Suppressor macrophage (primary cell): ENCODE measurements at regions not wholly inside any gene's neighbourhood (a gene's known extent, or its start where the extent isn't known, plus 50 kb on each side); places are given as distances from the start of the nearest gene placed in this dataset.
"Not testable (repeated sequence)": the region's sequence is repeated elsewhere in the genome, so short reads cannot be mapped to it uniquely, and the experiment has no call there.

ENCODE experiments used
- DNase-seq, 4 experiments: peaks; one replicate each; pipeline ENCODE4 v3.0.0-alpha.2; 2020 to 2022

DNA sequence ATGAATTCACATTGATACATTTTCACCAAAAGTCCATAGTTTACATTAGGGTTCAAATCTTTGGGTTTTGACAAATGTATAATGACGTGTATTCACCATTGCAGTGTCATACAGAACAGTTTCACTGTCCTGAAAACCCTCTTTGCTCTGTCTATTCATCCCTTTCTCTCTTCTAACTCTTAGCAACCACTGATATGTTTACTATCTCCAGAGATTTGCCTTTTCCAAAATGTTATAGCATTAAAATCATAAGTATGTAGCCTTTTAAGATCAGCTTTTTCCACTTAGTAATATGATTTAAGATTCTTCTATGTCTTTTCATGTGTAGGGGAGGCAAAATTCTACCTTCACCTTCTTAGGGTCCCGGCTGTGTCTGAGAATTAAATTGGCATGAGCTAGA, 203.8 kb downstream of the TPRG1 start:
- no peak for DNase-seq

DNA sequence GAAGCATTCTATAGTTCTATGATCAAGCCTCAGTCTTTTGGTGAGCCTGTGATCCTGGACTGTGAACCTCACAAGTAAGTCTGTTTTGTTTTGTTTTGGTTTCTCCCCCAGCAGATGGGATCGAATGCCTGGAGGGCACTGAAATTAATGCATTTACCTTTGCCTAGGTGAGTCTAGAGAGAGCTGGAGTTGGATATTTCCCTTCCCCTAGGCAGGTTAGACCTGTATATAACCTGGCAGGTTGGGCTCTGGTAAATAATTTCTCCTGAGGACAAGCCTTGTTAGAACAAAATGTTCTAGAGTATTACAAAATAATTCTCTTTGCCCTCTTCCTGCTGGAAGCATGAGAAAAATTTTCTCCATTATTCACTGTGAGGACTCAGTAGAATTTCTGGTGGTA, 211.9 kb downstream of the TPRG1 start:
- DNase-seq, result no peak

DNA sequence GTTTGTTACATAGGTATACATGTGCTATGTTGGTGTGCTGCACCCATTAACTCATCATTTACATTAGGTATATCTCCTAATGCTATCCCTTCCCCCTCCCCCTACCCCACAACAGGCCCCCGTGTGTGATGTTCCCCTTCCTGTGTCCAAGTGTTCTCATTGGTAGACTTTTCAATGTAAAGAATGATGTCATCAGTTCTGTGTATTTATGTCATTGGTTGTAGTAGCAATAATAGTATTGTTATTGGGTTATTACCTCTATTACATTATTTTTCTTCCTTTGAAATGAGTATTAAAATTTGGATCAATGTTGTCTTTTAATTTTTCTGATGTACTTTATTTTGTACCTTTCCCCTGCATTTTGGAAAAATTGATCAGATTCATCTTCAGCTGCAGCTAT, 214.1 kb downstream of the TPRG1 start:
- not testable (repeated sequence) for DNase-seq

DNA sequence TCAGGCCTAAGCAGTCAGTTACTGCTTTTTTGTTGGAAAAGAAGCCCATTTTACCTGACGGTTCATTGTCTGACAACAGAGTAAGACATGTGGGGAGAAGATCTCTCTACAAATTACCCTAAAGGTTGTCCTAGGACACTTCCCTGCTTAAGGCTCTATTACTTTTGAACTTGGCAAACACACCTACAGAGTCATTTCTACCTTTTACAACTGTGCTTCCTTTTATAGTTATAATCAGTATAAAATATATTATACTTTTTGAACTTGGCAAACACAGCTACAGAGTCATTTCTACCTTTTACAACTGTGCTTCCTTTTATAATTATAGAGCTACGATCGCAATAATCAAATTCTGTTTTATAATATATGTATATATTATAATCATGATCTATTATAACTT, 215.0 kb downstream of the TPRG1 start:
- no peak for DNase-seq

DNA sequence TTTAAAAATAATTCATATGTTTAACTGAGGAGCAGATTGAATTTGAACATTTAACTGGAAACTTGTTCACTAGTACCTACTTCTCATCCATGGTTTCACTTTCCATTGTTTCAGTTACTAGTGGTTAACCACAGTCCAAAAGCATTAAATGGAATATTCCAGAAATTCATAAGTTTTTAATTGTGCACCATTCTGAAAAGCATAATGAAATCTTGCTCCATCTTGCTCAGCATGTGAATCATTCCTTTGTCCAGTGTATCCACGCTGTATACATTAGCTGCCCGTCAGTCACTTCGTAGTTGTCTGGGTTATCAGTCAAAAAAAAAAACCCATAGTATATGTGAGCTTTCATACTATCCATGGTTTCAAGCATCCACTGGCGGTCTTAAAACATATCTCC, 217.6 kb downstream of the TPRG1 start:
- peak in 1 of 4 experiments; percentile 4 for DNase-seq

DNA sequence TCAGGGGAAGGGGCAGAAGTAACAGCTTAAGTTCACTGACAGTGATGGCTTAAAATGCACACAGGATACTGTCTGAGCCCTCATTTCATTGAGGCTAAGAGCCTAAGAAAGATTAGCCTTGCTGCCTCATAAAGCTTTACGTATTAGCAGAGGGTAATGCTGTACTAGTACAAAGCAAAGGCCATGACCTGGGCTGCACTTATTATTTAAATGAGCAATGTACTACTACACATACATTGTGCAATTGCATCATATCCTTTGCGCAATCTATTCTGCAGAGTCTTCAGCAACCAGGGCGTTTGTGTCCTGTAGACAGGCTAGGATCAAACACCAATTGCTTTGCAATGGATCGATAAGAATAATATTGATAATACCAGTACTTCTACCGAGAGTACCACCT, 221.8 kb downstream of the TPRG1 start:
- DNase-seq, result peak; percentile 36 to 78 (median 72)

DNA sequence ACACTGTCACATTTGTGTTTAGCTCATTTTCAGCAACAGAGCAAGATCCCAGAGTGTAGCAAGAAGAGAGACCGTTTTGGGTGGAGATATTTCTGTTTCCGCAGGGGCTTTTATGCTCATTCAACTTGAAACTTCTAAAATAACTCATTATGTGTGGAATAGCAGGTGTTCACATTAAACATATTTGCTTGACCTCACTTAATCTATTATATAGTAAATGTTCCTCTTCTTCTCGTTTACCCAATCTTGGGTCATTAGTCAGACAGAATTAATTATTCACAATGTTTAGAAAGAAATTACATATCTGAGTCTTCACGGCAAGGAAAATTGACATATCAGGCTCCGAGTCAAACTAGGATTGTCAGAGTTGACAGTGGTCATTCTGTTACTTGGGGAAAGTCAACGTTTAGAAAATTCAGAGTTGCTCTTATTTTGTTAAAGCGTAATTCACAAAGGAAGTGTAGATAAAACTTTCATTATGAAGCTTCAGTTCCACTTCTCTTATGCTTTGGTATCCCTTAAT, 222.9 kb downstream of the TPRG1 start:
- DNase-seq, result no peak

DNA sequence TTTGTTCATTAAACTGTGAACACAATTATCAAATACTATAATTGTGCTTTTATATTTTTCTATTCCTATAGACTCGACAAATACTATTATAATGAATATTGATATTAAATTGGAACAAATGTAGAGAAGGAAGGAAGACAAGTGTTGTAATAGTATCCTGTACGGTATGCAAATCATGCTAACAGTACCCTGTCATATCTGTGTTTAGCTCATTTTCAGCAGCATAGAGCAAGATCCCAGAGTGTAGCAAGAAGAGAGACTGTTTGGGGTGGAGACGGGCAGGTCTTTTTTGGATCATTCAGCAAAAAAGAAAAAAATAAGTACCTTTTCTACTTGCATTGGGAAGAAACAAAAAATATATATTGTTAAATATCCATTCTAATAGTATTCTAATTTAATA, 224.1 kb downstream of the TPRG1 start:
- peak in 1 of 4 experiments; percentile 1 for DNase-seq

DNA sequence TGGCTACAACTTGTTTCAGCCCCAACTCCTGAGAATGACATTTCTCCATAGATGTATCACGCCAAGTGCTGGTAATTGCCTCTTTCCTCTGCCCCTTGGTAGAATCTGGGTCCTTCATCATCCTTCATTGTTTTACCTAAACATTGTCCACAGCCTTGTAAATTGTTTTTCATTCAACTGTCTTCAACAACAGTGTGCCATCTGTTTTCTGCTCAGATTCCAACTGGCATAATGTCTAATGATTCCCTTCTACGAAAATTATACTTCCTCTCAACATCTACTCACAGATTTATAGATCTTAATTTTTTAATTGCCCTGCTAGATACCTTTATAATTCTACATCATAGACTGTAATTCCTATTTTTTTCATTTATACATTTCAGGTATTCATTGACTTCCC, 226.9 kb downstream of the TPRG1 start:
- no peak for DNase-seq

DNA sequence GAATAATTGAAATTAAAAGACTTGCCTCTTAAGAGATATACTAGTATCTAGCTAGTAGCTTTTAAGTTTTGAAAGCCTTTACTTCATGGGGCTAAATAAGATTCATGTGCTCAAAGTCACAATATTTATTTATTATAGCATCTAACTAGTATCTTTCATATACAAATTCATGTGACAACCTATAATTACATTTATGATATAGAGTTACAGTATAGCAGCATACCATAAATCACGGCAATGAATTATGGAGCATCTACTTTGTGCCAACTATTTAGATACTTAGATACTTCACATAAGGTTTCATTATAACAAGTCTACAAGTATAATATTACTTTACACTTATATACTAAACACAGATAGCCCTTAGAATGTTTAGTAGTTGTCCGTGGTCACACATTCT, 229.4 kb downstream of the TPRG1 start:
- DNase-seq, result no peak

DNA sequence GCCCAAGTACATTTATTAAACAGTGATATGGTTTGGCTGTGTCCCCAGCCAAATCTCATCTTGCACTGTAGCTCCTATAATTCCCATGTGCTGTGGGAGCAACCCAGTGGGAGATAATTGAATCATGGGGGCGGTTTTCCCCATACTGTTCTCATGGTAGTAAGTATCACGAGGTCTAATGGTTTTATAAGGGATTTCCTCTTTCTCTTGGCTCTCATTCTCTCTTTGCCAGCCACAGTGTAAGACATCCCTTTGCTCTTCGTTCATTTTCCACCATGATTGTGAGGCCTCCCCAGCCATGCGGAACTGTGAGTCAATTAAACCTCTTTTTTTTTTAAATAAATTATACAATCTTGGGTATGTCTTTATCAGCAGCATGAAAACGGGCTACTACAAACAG, 228.0 kb upstream of the TP63 start:
- no peak for DNase-seq

DNA sequence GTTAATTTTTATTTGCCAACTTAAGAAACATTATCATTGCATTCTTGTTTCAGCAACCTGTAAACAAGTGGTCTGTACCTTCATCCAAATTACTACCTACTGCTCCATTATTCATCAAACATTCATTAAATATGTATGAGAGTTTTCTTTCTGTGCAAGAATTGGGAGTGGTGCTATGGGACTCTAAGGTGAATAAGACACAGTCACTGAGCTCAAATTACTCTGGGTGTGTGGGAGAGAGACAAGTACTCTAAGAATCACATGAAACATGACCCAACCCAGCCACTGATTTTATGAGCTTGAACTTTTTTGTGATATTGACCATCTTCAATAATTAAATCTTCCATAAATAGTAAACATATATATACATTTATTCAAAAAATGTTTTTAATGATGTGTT, 227.2 kb upstream of the TP63 start:
- DNase-seq, result no peak

DNA sequence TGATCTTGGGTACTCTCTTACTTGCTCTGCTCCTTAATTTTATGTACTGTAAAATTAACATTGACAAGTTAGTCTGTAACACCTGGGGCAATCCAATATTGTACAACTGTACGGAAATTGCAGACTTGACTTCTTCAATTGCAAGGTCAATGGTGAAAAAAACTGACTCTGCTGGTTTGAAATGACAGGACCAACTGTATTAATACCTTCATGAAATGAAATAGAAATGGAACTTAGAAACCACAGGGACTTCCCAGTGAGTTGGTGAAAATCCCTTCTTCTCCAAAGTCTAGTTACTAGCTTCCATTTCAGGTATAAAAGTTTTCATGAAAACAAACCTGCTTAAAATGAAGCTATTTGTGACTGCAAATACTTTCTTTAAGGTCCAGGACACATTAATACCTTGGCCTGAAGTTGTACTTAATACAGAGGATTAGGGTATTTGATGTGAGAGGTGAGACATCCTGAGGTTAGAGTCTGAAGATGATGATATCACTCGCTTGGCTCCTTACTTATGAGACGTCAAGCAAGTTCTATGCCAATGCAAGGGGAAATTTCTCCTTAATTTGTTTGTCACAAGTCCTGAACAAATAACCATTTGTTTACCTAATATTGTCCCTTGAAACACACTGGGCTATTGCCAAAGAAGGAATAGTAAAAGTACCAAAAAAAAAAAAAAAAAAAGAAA, 226.2 kb upstream of the TP63 start:
- DNase-seq, result no peak

DNA sequence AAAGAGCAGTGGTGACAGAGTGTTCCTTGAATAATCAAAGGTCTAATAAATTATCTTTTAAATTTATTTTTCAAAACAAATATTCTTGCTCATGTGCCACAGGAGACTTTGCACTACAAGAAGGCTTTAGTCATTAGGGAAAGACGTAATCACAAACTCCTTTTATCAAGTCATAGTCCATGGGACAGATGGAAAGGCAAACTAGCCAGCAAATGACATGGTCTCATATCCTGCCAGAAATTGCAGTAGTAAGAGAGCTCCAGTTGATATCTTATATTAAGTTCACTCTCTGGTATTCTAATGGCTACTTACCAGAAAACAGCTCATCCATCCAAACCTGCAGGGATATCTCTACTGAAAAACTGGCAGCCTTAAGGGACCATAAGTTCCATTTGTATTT, 225.0 kb upstream of the TP63 start:
- DNase-seq, result no peak

DNA sequence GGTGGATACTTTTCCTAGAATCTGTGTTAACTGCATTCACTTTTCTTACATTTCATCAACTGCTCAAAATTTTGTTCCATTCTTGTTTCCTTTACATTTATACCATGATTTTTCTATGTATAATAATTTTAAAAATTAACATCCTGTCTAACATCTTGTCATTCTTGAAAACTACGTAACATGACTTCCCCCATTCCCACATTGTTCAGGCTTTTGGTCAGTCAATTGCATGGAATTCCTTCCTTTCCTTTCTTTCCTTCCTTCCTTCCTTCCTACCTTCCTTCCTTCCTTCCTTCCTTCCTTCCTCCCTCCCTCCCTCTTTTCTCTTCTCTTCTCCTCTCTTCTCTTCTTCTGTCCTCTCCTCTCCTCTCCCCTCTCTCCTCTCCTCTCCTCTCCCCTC, 220.7 kb upstream of the TP63 start:
- DNase-seq, result no peak

DNA sequence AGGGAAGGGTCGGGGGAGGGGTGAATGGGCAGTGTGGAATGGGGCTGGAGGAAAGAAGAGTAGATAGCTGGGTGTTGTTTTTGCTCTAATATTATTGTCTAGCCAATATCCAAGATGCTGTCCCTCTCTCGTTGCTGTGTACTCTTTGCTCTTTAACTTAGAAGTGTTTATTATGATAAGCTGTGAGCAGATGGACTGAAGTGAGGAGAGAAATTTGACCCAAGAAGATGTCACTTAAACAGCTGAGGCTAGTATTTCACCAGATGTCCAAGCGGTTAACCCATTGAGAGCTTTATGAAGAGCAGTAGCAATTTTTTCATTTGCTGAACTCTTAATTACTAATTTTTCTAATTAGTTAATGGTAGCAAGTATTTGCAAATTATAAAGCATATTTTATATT, 212.2 kb upstream of the TP63 start:
- DNase-seq, result no peak

DNA sequence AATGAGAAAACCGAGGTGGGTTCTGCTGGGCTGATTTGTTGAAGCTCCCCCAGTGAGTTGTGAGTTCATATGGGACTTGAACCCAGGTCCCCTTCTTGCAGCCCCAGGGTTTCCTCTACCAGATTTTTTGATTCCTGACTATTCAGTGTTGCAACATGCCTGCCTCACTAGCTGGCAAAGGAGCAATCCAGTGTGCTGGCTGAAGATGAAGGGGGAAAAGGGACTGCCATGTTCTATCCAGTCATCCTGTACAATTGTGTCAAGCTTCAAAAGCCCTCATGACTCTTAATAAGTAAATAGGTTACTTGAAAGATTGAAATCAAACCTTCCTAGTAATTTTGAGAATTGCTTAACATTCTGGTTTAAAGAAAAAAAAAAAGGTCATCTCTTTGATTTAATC, 211.5 kb upstream of the TP63 start:
- DNase-seq, result no peak

DNA sequence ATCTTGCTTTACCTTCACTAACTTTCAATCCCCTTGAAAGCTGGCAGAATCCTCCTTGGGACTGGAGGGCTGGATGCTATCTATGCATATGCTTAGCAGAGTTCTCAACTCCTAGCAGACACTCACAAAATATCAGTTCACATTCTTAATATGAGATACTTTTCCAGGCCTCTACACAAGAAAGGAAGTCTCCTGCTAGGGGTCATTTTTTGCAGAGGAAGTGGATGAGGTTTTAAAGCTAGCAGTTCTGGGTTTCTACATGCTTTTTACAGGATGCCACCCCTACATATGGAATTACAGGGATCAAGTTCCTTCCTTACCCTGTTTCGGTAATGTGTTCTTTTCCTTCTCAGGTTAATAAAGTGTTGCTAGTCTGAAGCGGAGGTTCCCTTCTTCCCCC, 206.3 kb upstream of the TP63 start:
- DNase-seq, result no peak

DNA sequence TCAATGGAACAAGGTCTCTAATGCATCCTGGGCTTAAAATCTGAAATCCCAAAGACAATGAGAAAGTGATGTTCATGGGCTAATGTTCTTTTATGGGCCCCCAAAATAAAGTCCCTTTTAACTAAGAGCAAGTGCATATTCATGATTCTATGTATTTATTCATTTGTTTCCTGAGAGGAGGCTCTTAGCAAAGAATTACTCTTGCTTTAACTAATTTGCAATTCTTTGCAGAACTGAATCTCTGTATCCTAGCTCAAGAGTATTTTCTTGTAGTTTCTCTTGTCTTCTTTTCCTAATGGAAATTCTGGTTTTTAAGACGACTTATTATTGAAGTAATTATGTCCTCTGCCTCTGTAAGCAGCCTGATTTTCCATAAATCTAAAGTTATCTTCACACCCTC, 202.2 kb upstream of the TP63 start:
- no peak for DNase-seq

DNA sequence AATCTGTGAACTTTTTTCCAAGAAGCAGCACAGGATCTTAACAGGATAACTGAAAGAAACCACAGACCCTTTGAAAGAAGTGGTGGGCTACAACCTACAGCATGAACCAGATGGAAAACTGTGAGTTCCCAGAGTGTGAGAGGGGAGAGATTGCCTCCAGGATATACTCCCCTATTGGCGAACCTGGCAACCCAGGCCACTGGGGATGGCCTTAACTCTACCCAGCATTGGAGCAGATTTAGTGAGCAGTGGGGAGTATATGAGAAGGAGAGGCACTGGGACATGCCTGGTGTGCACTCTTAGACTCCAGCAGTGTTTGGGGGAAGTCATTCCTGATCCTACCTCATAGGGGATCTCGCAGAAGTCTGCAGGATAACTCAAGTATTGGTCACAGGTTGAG, 201.0 kb upstream of the TP63 start:
- no peak for DNase-seq

DNA sequence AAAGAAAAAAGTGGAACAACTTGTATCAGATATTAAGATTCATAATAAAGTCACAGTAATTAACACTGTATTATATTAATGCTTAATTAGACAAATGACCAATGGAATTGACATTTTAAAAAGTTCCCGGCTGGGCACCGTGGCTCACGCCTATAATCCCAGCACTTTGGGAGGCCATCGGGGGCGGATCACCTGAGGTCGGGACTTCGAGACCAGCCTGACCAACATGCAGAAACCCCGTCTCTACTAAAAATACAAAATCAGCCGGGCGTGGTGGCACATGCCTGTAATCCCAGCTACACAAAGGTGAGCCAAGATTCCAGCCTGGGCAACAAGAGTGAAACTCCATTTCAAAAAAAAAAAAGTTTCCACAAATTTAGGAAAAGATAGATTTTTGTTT, 188.9 kb upstream of the TP63 start:
- not testable (repeated sequence) for DNase-seq

DNA sequence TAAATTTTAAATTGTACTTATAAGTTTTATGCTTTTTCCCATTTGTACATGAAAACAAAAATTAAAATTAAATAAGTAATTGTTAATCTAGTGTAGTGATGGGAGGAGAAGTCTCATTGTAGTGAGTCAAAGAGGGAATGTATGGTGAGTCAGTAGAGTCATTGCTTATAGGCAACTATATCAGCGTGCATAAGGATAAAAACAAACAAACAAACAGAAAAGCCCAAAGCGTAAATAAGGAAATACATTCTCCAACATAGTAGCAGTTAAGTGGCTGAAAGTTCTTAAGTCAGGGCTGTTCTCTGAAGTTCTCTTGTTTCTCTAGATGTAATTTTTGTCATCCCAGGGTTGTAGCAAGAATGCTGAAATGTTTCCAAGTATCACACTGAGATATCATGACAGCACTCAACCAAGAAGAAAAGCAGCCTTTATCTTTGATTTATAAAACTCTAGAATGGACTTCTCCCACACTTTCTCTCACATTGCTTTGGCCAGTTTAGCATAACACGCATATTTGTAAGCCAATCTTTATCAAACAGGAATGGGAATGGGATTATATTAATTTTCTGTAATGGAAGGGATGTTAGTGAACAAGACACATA, 184.1 kb upstream of the TP63 start:
- no peak for DNase-seq

DNA sequence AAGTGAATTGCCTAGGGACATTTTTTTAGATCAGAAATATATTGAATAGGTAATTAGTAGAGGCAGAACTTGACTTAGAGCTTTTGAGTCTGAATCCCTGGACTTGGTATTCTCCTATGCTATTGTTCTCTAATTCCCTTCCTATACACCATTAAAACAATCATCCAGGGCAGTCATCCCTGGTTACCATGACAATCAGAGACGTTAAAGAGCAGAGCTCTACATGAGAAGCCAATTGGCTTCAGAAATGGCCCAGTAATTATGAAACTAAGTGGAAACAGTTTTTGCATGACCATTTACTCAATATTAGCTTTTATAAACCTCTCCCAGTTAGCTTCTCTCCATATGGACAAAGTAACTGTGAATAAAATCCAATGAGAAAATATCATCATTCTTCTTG, 182.1 kb upstream of the TP63 start:
- no peak for DNase-seq

DNA sequence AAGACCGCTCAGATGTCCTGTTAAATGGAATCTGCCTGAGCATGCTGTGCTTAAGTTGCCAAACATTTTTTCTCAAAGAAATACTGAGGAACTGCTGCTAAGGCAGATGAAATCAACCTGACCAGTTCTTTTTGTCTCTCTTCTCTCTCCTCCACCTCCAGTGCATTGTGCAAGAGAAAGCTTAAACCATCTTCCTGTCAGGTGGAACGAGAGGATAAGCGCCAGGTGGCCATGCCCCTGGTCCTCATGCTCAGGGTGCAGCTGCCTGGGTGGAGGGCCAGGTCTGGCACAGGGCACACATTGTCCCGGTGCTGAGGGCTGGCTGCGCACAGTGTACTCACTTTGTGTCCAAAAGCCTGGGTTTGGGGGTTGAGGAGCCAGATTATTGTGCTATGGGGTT, 176.2 kb upstream of the TP63 start:
- no peak for DNase-seq
